ENCODE measurements at regions not wholly inside any gene's neighbourhood (a gene's known extent, or its start where the extent isn't known, plus 50 kb on each side); places are given as distances from the start of the nearest gene placed in this dataset.

GRCh38 chr6:84353459-84354423 is 126.3 kb upstream of the CEP162 start:
- TF ChIP-seq SP1 (IDR thresholded peaks at IDR 0.05) (no peak), LEF1 (IDR thresholded peaks at IDR 0.05; ENCODE audit: borderline replicate concordance) (no peak), BHLHE40 (IDR thresholded peaks at IDR 0.05; ENCODE audit: borderline replicate concordance) (no peak), NFRKB (IDR thresholded peaks at IDR 0.05) (no peak), SUZ12 (IDR thresholded peaks at IDR 0.05) (no peak), FOXA1 (IDR thresholded peaks at IDR 0.05) (no peak), HDGF (IDR thresholded peaks at IDR 0.05; ENCODE audit: borderline replicate concordance) (no peak), TARDBP (IDR thresholded peaks at IDR 0.05) (no peak), FOXK2 (IDR thresholded peaks at IDR 0.05) (no peak), ELF4 (IDR thresholded peaks at IDR 0.05) (no peak)

Data from HEK293T (cell line).